GM04504 (cell line): ENCODE measurements at regions not wholly inside any gene's neighbourhood (a gene's known extent, or its start where the extent isn't known, plus 50 kb on each side); places are given as distances from the start of the nearest gene placed in this dataset.

Experiments
- DNase-seq: peaks from one replicate; pipeline ENCODE4 v3.0.0-alpha.2; 2012; ENCODE audit warnings: low read depth

- no peak for DNase-seq
Observed at GRCh38 chr15:35320158-35320780, 225.7 kb downstream of the DPH6 start.

- no peak for DNase-seq
Observed at GRCh38 chr15:35319354-35319753, 226.6 kb downstream of the DPH6 start.

GRCh38 chr15:35317217-35317616, 228.7 kb downstream of the DPH6 start:
- no peak for DNase-seq

GRCh38 chr15:35312344-35312743, 227.2 kb upstream of the NANOGP8 start:
- DNase-seq: no peak

GRCh38 chr15:35311615-35312014, 226.5 kb upstream of the NANOGP8 start:
- no peak for DNase-seq

- DNase-seq: no peak
Observed at GRCh38 chr15:35309886-35310285, 224.8 kb upstream of the NANOGP8 start.

- DNase-seq: peak; percentile 93
Observed at GRCh38 chr15:35308802-35309201, 223.7 kb upstream of the NANOGP8 start.

GRCh38 chr15:35307676-35308075, 222.6 kb upstream of the NANOGP8 start:
- DNase-seq: no peak

GRCh38 chr15:35307026-35307425, 221.9 kb upstream of the NANOGP8 start:
- no peak for DNase-seq

GRCh38 chr15:35306361-35306981, 221.4 kb upstream of the NANOGP8 start:
- DNase-seq: peak; percentile 48

- DNase-seq: peak; percentile 58
Observed at GRCh38 chr15:35305946-35306345, 220.9 kb upstream of the NANOGP8 start.

GRCh38 chr15:35305031-35305550, 220.0 kb upstream of the NANOGP8 start:
- no peak for DNase-seq

GRCh38 chr15:35304389-35304788, 219.3 kb upstream of the NANOGP8 start:
- no peak for DNase-seq

- DNase-seq: no peak
Observed at GRCh38 chr15:35302334-35302733, 217.2 kb upstream of the NANOGP8 start.

- DNase-seq: no peak
Observed at GRCh38 chr15:35301088-35301487, 216.0 kb upstream of the NANOGP8 start.

GRCh38 chr15:35299059-35299735, 214.1 kb upstream of the NANOGP8 start:
- DNase-seq: no peak

- DNase-seq: no peak
Observed at GRCh38 chr15:35298509-35298908, 213.4 kb upstream of the NANOGP8 start.

GRCh38 chr15:35293353-35294130, 208.4 kb upstream of the NANOGP8 start:
- peak; percentile 40 for DNase-seq

- DNase-seq: no peak
Observed at GRCh38 chr15:35290301-35290721, 205.2 kb upstream of the NANOGP8 start.

GRCh38 chr15:35289024-35289617, 204.0 kb upstream of the NANOGP8 start:
- DNase-seq: peak; percentile 48

- no peak for DNase-seq
Observed at GRCh38 chr15:35288580-35288979, 203.5 kb upstream of the NANOGP8 start.

GRCh38 chr15:35286721-35287120, 201.6 kb upstream of the NANOGP8 start:
- no peak for DNase-seq
